Esophagus (tissue), 2 donors: ENCODE measurements at regions not wholly inside any gene's neighbourhood (a gene's known extent, or its start where the extent isn't known, plus 50 kb on each side); places are given as distances from the start of the nearest gene placed in this dataset.

Source experiments
- H3K27ac ChIP-seq, 2 donors: one replicate each; pipeline ENCODE4 v1.5.1; 2013; ENCODE audit warnings: low read depth in 2 of 2, mild to moderate bottlenecking in 2 of 2, inconsistent platforms in 1 of 2, low read length in 1 of 2, moderate library complexity in 1 of 2
- H3K27me3 ChIP-seq, 2 donors: one replicate each; pipeline ENCODE4 v1.6.1; 2013; ENCODE audit warnings: low read length in 2 of 2, control low read depth in 1 of 2, mild to moderate bottlenecking in 1 of 2; ENCODE audit not compliant: insufficient read depth in 2 of 2, control insufficient read depth in 1 of 2
- H3K36me3 ChIP-seq, 2 donors: one replicate each; pipeline ENCODE4 v1.6.1; 2013; ENCODE audit warnings: low read length in 1 of 2; ENCODE audit not compliant: control insufficient read depth in 2 of 2, insufficient read depth in 2 of 2
- H3K4me1 ChIP-seq, 2 donors: one replicate each; pipeline ENCODE4 v1.6.1; 2013; ENCODE audit warnings: low read length in 1 of 2; ENCODE audit not compliant: control insufficient read depth in 2 of 2, insufficient read depth in 2 of 2
- H3K4me3 ChIP-seq, 2 donors: one replicate each; pipeline ENCODE4 v1.5.1; 2013; ENCODE audit warnings: low read length in 2 of 2, mild to moderate bottlenecking in 2 of 2, low read depth in 1 of 2, moderate library complexity in 1 of 2
- H3K9me3 ChIP-seq, 2 donors: one replicate each; pipeline ENCODE4 v1.6.1; 2013; ENCODE audit warnings: mild to moderate bottlenecking in 2 of 2, low read depth in 1 of 2, low read length in 1 of 2, moderate library complexity in 1 of 2; ENCODE audit not compliant: control insufficient read depth in 2 of 2, insufficient read depth in 1 of 2
- WGBS, 2 donors: extraction: QIAGEN DNeasy Blood & Tissue Kit; methylation state at CpG; one replicate each; pipeline ENCODE4 v1.1.7; 2013; 5-methylcytosine and 5-hydroxymethylcytosine counted together
- donor health status: healthy with polysubstance abuse.
- donor health status: Bipolar disorder and iron deficiency.

- Histone ChIP-seq H3K4me3 (no peak overlapping the region), H3K27me3 (no peaks in the 10 kb centered on the region), H3K36me3 (no peaks in the 10 kb centered on the region), H3K27ac (no peak overlapping the region), H3K9me3 (no peaks in the 10 kb centered on the region), H3K4me1 (no peaks in the 10 kb centered on the region)
- 77 to 83% methylated on average over 3 of the region's 3 CpGs for WGBS, 2 donors
Observed at GRCh38 chr12:105855361-105856047, 283.2 kb downstream of the NUAK1 start.

GRCh38 chr12:105856048-105856405 is 282.7 kb downstream of the NUAK1 start:
- Histone ChIP-seq H3K4me3 (no peak overlapping the region), H3K27ac (no peak overlapping the region), H3K9me3 (no peaks in the 10 kb centered on the region), H3K36me3 (no peaks in the 10 kb centered on the region), H3K27me3 (no peaks in the 10 kb centered on the region), H3K4me1 (no peaks in the 10 kb centered on the region)
- 45 to 50% methylated on average over 2 of the region's 2 CpGs for WGBS, 2 donors

GRCh38 chr12:105858981-105859710 is 279.6 kb downstream of the NUAK1 start:
- H3K4me3 ChIP-seq: no peak overlapping the region
- no peaks in the 10 kb centered on the region for H3K4me1 ChIP-seq
- no peak overlapping the region for H3K27ac ChIP-seq
- no peaks in the 10 kb centered on the region for H3K27me3 ChIP-seq
- no peaks in the 10 kb centered on the region for H3K9me3 ChIP-seq
- 82 to 83% methylated on average over 4 of the region's 4 CpGs for WGBS, 2 donors
- no peaks in the 10 kb centered on the region for H3K36me3 ChIP-seq

- H3K9me3 ChIP-seq: no peaks in the 10 kb centered on the region
- H3K27me3 ChIP-seq: no peaks in the 10 kb centered on the region
- no peaks in the 10 kb centered on the region for H3K4me1 ChIP-seq
- no peak overlapping the region for H3K27ac ChIP-seq
- H3K4me3 ChIP-seq: no peak overlapping the region
- H3K36me3 ChIP-seq: no peaks in the 10 kb centered on the region
- WGBS, 2 donors: 50 to 61% methylated on average over 3 of the region's 3 CpGs
Observed at GRCh38 chr12:105860561-105861207, 278.1 kb downstream of the NUAK1 start.

- WGBS, 2 donors: 53 to 73% methylated on average over 2 of the region's 2 CpGs
- H3K4me1 ChIP-seq: no peaks in the 10 kb centered on the region
Observed at GRCh38 chr12:105861227-105861626, 277.5 kb downstream of the NUAK1 start.

GRCh38 chr12:105862163-105862821 is 276.5 kb downstream of the NUAK1 start:
- 88 to 91% methylated on average over 10 of the region's 10 CpGs for WGBS, 2 donors
- H3K9me3 ChIP-seq: no peaks in the 10 kb centered on the region

More at GRCh38 chr12:105861227-105861626, 277.5 kb downstream of the NUAK1 start:
- Histone ChIP-seq H3K9me3 (no peaks in the 10 kb centered on the region), H3K36me3 (no peaks in the 10 kb centered on the region), H3K27me3 (no peaks in the 10 kb centered on the region), H3K27ac (no peak overlapping the region), H3K4me3 (no peak overlapping the region)

GRCh38 chr12:105864316-105864715 is 274.4 kb downstream of the NUAK1 start:
- H3K36me3 ChIP-seq: no peaks in the 10 kb centered on the region
- H3K27me3 ChIP-seq: no peaks in the 10 kb centered on the region
- 83 to 92% methylated on average over 4 of the region's 4 CpGs for WGBS, 2 donors
- H3K4me3 ChIP-seq: no peak overlapping the region
- no peaks in the 10 kb centered on the region for H3K9me3 ChIP-seq
- no peaks in the 10 kb centered on the region for H3K4me1 ChIP-seq
- H3K27ac ChIP-seq: no peak overlapping the region

More at GRCh38 chr12:105862163-105862821, 276.5 kb downstream of the NUAK1 start:
- Histone ChIP-seq H3K27me3 (no peaks in the 10 kb centered on the region), H3K4me1 (no peaks in the 10 kb centered on the region), H3K4me3 (no peak overlapping the region), H3K27ac (no peak overlapping the region), H3K36me3 (no peaks in the 10 kb centered on the region)

GRCh38 chr12:105864901-105865300 is 273.9 kb downstream of the NUAK1 start:
- 89 to 95% methylated on average over 2 of the region's 2 CpGs for WGBS, 2 donors
- Histone ChIP-seq H3K9me3 (no peaks in the 10 kb centered on the region), H3K27ac (no peak overlapping the region), H3K4me1 (no peaks in the 10 kb centered on the region), H3K4me3 (no peak overlapping the region), H3K27me3 (no peaks in the 10 kb centered on the region), H3K36me3 (no peaks in the 10 kb centered on the region)

- Histone ChIP-seq H3K27ac (no peak overlapping the region), H3K9me3 (no peaks in the 10 kb centered on the region), H3K4me3 (no peak overlapping the region), H3K27me3 (no peaks in the 10 kb centered on the region), H3K36me3 (no peaks in the 10 kb centered on the region), H3K4me1 (no peaks in the 10 kb centered on the region)
- WGBS, 2 donors: 83 to 91% methylated on average over 6 of the region's 6 CpGs
Observed at GRCh38 chr12:105865886-105866285, 272.9 kb downstream of the NUAK1 start.
